ENCODE measurements at regions not wholly inside any gene's neighbourhood (a gene's known extent, or its start where the extent isn't known, plus 50 kb on each side); places are given as distances from the start of the nearest gene placed in this dataset.

GRCh38 chr5:38202741-38203140 lies 55.6 kb upstream of the EGFLAM start:
- TF ChIP-seq, protein P1, sequence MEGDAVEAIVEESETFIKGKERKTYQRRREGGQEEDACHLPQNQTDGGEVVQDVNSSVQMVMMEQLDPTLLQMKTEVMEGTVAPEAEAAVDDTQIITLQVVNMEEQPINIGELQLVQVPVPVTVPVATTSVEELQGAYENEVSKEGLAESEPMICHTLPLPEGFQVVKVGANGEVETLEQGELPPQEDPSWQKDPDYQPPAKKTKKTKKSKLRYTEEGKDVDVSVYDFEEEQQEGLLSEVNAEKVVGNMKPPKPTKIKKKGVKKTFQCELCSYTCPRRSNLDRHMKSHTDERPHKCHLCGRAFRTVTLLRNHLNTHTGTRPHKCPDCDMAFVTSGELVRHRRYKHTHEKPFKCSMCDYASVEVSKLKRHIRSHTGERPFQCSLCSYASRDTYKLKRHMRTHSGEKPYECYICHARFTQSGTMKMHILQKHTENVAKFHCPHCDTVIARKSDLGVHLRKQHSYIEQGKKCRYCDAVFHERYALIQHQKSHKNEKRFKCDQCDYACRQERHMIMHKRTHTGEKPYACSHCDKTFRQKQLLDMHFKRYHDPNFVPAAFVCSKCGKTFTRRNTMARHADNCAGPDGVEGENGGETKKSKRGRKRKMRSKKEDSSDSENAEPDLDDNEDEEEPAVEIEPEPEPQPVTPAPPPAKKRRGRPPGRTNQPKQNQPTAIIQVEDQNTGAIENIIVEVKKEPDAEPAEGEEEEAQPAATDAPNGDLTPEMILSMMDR (conservative IDR thresholded peaks at IDR 0.05 in 1 of 2, IDR thresholded peaks at IDR 0.05 in 1 of 2; ENCODE audit: low read depth in 1 of 2, low read length in 2 of 2): no peak
- TF ChIP-seq EZH2 (IDR thresholded peaks at IDR 0.05; ENCODE audit: low read length, missing control alignments): no peak
